ENCODE measurements at regions not wholly inside any gene's neighbourhood (a gene's known extent, or its start where the extent isn't known, plus 50 kb on each side); places are given as distances from the start of the nearest gene placed in this dataset.
"Not testable (repeated sequence)": the region's sequence is repeated elsewhere in the genome, so short reads cannot be mapped to it uniquely, and the experiment has no call there.

DNA sequence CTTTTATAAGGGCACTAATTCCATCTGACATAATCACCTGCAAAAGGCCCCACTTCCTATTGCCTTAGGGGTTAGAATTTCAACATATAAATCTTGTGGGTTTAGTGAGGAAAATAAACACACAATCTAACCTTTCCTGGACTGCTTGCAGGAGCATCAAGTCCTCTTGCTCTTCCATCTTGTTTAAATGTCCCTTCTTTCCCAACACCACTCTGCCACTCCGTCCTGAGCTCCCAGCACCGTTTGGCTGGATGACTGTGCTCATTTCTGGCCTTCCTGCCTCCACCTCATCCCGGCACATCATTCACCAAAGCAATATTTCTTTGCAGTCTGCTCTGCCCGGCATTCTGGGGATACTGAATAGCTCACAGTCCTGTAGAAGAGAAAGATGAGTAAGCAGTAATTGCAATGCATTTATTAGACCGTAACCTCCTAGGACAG is 247.8 kb downstream of the BCL2 start:
- no peak for DNase-seq (ENCODE audit: low spot score)

DNA sequence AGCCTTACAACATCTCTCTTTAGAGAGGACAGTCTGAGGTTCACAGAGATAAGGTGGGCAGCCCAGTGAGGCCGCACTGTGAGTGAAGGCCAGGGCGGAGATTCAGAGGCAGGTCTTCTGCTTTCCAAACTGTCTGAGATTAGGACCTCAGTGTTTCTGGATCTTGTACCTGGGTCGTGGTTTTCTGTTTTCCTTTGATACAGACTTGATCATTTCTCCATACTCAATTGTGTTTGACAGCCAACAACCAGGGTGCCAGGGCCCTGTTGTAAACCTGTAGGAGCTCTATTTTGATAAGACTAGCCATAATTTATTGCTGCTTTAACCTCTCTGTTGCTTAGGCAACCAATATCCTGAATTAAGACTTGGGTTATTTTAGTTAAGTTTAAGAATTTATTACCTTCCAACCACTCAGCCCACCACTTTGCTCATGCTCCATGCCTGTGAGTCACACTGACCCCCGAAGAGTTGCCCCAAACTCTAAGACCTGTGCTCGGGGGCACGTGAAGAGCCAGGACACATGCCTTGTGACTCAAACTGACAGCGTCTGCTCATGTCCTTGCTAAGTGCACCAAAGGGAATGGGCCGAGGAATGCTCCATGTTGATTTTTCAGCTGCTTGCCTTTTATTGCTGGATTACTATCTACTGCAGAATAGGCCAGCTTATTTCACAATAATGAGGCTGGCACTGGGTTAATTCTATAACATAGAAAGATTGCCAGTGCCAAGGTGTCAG is 248.6 kb downstream of the BCL2 start:
- DNase-seq (ENCODE audit: low spot score): no peak

DNA sequence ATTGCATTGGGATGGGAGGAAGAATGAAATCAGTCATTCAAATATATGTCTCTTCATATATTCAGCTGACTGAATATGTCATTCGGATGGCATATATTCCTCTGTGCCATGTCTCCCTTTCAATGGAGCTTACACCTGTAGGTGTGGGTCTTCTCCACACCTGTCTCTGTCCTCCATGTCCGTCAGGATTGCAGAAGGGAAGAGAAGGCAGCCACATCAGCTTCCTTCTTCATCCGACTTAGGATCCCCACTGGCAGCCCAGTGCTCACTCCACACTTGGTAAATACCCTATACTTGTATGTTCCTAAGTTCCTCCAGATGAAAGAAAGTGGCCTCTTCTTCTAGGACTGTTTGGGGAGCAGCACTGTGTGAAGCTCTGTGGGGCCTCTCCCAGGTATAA is 250.1 kb downstream of the BCL2 start:
- DNase-seq (ENCODE audit: low spot score): no peak

DNA sequence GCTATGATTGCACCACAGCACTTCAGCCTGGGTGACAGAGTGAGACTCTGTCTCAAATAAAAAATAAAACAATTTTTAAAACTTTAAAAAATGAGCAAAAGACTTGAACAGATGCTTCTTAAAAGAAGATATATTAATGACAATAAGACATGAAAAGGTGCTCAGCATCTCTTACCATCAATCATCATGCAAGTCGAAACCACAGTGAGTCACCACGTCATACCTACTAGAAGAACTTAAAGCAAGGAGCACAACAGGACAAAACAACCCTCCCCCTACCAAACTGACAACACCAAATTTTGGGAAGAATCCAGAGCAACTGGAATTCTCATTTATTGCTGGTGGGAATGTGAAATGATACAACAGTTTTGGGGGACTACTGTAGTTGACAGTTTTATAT is 251.6 kb downstream of the BCL2 start:
- no peak for DNase-seq (ENCODE audit: low spot score)

- no peak for DNase-seq (ENCODE audit: low spot score)
Observed at GRCh38 chr18:63065172-63065571, 254.4 kb downstream of the BCL2 start.

DNA sequence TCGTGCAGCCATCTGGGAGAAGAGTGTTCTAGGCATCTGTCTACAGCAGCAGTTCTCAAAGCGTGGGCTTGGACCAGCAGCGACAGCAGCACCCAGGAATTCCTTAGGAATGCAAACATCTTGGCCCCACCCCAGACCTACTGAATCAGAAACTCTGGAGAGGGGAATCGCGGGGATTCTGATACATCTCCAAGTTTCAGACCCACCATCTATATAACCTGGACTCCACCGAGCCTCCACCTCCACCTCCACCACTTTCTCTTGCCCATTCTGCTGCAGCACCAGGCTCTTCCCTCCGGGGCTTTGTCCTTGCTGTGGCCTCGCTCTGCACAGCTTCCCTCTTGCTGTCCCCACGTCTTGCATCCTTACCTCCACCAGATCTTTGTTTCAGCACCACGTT is 256.4 kb downstream of the BCL2 start:
- no peak for DNase-seq (ENCODE audit: low spot score)

- DNase-seq (ENCODE audit: low spot score): no peak
Observed at GRCh38 chr18:63062246-63062645, 257.3 kb downstream of the BCL2 start.

- no peak for DNase-seq (ENCODE audit: low spot score)
Observed at GRCh38 chr18:63061303-63061702, 258.3 kb downstream of the BCL2 start.

GRCh38 chr18:63058521-63058920 is 261.0 kb downstream of the BCL2 start:
- DNase-seq (ENCODE audit: low spot score): no peak

DNA sequence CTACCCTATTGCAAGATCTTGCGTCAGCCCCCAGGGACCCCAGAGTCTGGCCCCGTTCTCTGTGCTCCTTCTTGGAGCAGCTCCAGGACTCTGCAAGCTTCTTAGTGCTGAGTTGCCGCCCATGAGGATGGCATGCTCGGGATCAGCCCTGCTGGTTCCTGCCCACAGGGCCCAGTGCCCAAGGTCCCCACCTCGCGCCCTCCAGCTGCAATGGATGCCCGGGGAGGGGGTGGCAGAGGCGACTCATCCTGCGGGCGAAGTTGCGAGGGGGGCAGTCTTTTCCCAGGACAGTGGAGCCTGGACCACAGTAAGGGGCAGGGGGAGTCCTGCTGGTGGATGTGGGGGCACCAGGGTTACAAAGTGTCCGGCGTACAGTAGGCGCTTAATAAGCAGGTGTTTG is 261.9 kb downstream of the BCL2 start:
- DNase-seq (ENCODE audit: low spot score): no peak

- DNase-seq (ENCODE audit: low spot score): no peak
Observed at GRCh38 chr18:63054901-63055584, 264.5 kb downstream of the BCL2 start.

DNA sequence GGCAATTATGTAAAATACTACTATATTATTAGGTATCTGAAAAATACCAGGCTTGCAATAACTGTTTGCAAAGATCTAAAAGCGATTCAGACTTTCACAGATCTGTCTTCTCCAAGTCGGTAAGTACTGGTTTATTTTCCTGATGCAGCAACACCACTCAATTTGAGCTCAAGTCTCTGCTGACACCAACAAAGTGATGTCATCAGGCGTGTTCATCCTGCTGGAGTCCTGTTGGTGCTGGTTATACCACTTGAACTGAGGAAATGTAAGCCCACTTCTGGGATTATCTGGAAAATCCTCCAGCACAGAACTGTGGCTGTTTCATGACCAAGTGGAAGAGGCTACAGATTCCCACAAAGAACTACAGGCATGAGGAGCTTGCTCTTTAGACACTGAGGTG is 267.6 kb downstream of the BCL2 start:
- DNase-seq (ENCODE audit: low spot score): no peak

GRCh38 chr18:63050667-63051395 is 268.7 kb downstream of the BCL2 start:
- not testable (repeated sequence) for DNase-seq (ENCODE audit: low spot score)

DNA sequence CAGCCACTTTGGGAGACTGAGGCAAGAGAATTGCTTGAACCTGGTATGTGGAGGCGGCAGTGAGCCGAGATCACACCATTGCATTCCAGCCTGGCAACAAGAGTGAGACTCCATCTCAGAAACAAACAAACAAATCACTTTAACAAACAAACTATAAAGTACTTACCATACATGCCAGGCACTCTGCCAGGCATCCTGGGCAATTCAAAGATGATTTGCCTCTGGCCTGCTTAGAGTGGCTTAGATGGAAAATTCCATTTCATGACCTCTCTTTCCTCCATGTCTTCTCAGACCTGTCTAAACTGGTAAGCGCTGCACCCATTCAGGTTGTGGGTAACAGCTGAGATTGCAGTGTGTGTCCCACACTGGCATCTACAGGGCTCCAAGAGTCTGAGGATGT is 273.2 kb downstream of the BCL2 start:
- no peak for DNase-seq (ENCODE audit: low spot score)

DNA sequence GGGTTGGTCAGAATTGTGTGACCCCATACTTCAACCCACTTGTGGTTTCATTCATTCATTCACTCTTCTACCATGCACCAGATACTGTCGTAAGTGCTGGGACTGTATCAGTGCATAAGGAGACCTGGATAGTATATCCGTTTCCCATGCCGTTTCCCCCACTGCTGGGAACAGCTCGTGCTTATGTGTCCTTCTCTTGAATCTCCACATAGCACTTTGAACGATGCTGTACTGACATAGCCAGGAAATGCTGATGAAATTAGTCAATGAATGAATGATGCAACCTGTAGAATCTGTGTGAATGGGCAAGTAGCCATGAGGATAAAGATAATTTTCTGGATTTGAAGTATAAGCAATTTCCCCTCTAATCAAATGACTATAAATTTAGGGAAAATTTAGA is 276.1 kb downstream of the BCL2 start:
- peak; percentile 13 for DNase-seq (ENCODE audit: low spot score)

- no peak for DNase-seq (ENCODE audit: low spot score)
Observed at GRCh38 chr18:63042351-63042750, 277.2 kb downstream of the BCL2 start.

DNA sequence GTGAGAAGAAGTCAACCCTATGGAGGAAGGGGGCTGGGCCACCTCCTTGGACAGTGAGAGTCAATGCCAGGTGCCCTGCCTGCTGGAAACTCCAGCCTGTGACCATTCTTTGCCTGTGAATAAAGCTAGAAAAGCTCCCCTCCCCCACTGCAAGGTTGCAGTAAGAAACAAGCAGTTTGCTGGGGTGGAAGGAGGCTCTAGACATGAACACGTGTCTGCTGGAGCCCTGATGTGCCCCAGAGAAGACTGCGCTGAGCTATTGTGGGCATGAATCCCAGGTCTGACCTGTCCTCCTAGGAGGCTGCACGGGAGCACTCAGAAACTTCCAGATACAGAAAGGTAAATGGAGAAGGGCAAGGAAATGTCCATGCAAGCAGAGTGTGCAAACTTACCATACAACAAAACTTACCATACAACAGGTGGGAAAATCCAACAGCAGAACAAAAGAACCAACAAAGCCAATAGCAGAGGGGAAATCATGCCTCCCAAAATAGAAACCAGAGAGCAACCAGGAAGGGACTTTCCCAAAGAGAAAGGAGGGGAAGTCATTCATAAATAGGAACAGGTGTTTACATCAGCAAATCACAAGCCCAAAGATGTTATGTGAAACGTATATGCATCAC is 278.7 kb downstream of the BCL2 start:
- DNase-seq (ENCODE audit: low spot score): no peak

DNA sequence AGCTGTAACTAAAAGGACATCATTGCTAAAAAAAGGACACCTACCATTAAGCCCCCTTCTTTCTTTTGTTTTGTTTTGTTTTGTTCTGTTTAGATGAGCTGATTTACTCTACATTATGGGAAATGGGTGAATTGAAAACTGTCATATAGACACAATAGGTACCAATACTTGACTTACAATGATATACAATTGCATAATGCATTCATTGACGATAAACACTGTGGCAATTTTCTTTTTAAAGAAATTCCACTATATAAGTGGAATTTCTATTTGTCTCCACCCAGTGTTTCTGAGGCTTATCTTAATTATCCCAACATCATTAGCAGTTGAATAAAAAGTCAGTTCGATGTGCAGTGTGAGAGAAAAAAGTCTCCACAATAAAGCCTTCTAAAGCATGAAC is 282.1 kb downstream of the BCL2 start:
- no peak for DNase-seq (ENCODE audit: low spot score)

DNA sequence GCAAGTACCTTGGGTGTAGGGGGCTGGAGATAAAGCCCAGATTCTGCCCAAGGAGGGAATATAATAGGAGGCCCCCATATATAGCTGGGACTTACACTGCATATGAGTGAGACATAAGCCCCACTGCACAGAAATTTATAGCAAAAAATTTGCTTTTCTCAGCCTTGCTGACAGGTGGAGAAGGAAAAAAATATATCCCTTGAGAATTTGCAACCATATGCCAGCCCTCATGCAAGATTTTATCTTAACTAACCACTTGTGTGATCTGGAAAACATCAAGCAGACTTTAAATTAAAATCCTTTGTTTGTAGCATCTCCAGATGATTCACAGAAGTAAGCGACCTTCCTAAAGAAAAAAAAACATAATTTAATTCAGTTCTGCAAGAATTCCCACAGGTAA is 288.2 kb downstream of the BCL2 start:
- no peak for DNase-seq (ENCODE audit: low spot score)
